Breast epithelium (tissue), 4 donors: ENCODE measurements at regions not wholly inside any gene's neighbourhood (a gene's known extent, or its start where the extent isn't known, plus 50 kb on each side); places are given as distances from the start of the nearest gene placed in this dataset.

Source experiments
- DNase-seq, 2 donors: peaks; one replicate each; pipeline ENCODE4 v3.0.0-alpha.2; 2019; ENCODE audit warnings: low spot score in 2 of 2
- H3K27ac ChIP-seq, 2 donors: fragments of 200-600 bp; sonication (generic) in 1 of 2; one replicate each; pipeline ENCODE4 v1.5.1; 2016 to 2019; ENCODE audit warnings: mild to moderate bottlenecking in 1 of 2
- H3K27me3 ChIP-seq, 2 donors: fragments of 200-600 bp; sonication (generic) in 1 of 2; one replicate each; pipeline versions ENCODE4 v1.5.1 to v1.6.0; 2017 to 2019; ENCODE audit warnings: control low read depth in 1 of 2, mild to moderate bottlenecking in 1 of 2
- H3K36me3 ChIP-seq: fragments of 200-600 bp; one replicate; pipeline ENCODE4 v1.5.1; 2019
- H3K4me1 ChIP-seq, 2 donors: fragments of 200-600 bp; sonication (generic); one replicate each; pipeline ENCODE4 v1.5.1; 2016 to 2019; ENCODE audit warnings: control low read depth in 1 of 2
- H3K4me3 ChIP-seq, 3 donors: fragments of 200-600 bp; sonication (generic); 1 replicate in 2 of 3; 2 replicates in 1 of 3; pipeline ENCODE4 v1.5.1; 2016 to 2019; ENCODE audit warnings: mild to moderate bottlenecking in 3 of 3, moderate library complexity in 2 of 3
- H3K9me3 ChIP-seq, 2 donors: fragments of 200-600 bp; sonication (generic) in 1 of 2; one replicate each; pipeline ENCODE4 v1.5.1; 2016 to 2019; ENCODE audit warnings: control low read depth in 1 of 2
- POLR2A ChIP-seq: fragments of 450-650 bp; IDR thresholded peaks from one replicate; pipeline ENCODE4 v1.6.1; 2016; ENCODE audit warnings: antibody characterized with exemption, mild to moderate bottlenecking, moderate library complexity
- POLR2AphosphoS5 ChIP-seq, 3 donors: sonication (generic); formaldehyde crosslinking; IDR thresholded peaks; one replicate each; pipeline ENCODE4 v1.6.1; 2017; ENCODE audit warnings: antibody characterized with exemption in 3 of 3
- intact Hi-C: fragments of 100-400 bp; cut with DNase I; formaldehyde crosslinking; loops from one replicate; pipeline ENCODE4 v1.15.1; 2023; ENCODE audit warnings: low total_unique reads
- TF ChIP-seq, protein P1 (sequence below), 3 donors: fragments of 450-650 bp; IDR thresholded peaks; one replicate each; pipeline ENCODE4 v1.5.1; 2016 to 2017; ENCODE audit warnings: antibody characterized with exemption in 3 of 3, mild to moderate bottlenecking in 3 of 3, moderate library complexity in 3 of 3

DNA sequence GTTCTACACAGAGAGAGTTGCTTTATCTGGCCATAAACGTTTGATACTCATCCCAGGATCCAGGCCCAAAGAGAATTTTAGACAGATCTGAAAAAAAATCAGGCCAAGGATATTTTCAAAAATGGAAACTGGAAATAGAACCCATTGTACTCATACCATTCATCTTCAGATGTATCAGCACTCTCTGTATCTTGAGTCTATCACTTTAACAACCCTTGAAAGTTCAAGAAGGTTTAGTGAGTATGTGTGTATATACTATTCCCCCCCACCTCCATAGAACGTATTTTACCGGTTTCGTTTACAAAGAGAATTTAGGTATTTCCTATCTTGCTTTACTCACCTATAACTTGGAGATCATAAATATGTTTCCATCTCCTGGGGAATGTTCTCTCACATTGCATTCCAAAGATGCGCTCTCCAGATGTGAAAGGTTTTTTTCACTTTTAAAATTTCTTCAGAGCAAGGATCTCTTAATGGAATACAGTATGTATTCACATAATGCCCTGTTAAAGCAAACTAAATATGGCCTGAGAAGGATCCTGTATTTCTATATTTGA lies 105.5 kb upstream of the TUT7 start:
- no peak for TF ChIP-seq POLR2A
- TF ChIP-seq, protein P1, sequence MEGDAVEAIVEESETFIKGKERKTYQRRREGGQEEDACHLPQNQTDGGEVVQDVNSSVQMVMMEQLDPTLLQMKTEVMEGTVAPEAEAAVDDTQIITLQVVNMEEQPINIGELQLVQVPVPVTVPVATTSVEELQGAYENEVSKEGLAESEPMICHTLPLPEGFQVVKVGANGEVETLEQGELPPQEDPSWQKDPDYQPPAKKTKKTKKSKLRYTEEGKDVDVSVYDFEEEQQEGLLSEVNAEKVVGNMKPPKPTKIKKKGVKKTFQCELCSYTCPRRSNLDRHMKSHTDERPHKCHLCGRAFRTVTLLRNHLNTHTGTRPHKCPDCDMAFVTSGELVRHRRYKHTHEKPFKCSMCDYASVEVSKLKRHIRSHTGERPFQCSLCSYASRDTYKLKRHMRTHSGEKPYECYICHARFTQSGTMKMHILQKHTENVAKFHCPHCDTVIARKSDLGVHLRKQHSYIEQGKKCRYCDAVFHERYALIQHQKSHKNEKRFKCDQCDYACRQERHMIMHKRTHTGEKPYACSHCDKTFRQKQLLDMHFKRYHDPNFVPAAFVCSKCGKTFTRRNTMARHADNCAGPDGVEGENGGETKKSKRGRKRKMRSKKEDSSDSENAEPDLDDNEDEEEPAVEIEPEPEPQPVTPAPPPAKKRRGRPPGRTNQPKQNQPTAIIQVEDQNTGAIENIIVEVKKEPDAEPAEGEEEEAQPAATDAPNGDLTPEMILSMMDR (IDR thresholded peaks at IDR 0.05) = no peak
- TF ChIP-seq POLR2AphosphoS5 (IDR thresholded peaks at IDR 0.05) = no peak

DNA sequence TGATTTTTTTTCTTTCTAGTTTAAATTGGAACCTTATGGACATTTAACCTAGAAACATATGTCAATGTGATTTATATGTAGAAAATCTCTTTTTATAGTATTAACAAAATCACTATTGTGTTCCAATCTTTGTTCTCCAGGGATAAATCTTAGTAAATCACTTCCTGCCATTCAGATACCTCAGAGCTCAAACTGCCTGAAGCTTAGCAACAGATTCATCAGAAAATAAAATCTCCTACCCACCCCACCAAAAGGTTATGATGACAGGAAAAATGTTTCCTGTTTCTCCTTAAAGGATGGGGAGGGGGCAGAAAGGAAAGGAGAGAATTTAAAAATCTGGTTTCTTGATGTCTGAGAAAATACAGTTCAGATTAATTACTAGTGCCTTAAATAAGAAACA lies 105.0 kb upstream of the TUT7 start:
- Histone ChIP-seq H3K27ac (peak overlapping the region; percentile 62 to 69), H3K4me3 (no peak overlapping the region), H3K9me3 (no peaks in the 10 kb centered on the region), H3K36me3 (no peaks in the 10 kb centered on the region), H3K4me1 (no peaks in the 10 kb centered on the region), H3K27me3 (no peaks in the 10 kb centered on the region)
- DNase-seq = no peak
- intact Hi-C loops = no loop called here
- TF ChIP-seq, protein P1 (IDR thresholded peaks at IDR 0.05) = no peak
- TF ChIP-seq POLR2A (no peak), POLR2AphosphoS5 (IDR thresholded peaks at IDR 0.05) (no peak)

More for the DNA sequence above, 105.5 kb upstream of the TUT7 start:
- Histone ChIP-seq H3K36me3 (no peaks in the 10 kb centered on the region), H3K27me3 (no peaks in the 10 kb centered on the region), H3K27ac (peak overlapping the region; percentile 62 to 69), H3K9me3 (no peaks in the 10 kb centered on the region), H3K4me3 (peak overlapping the region in 1 of 3 donors; percentile 44), H3K4me1 (no peaks in the 10 kb centered on the region)
- intact Hi-C loops = no loop called here
- no peak for DNase-seq

DNA sequence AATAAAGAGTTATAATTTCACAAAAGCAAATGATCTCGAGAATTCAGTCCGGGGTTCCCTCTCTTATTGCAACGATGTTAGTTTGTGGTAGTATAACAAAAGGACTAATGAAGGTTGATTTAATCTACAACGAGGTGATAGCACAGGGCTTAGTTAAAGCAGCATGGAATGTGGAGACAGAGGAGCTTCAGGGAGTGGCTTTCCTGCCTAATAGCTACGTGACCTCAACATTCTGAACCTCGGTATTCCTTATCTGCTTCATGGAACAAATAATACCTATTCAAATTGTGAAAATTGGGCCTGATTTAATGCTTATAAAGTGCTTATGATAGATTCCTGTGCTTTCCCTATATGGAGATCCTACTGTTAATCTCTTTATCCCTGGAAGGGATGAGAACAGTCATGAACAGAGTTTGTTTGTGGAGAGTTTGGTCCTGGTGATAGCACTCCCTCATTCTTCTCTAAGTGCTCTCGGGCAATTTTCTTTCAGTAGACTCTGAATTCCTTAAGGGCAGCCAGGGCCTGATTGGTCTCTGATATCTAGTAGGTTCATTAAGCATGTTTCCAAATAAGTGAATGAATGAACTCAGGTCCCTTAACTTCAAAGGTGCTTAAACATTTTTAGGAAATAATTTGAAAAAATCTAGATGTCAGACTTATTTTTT lies 104.1 kb upstream of the TUT7 start:
- Histone ChIP-seq H3K4me3 (no peak overlapping the region), H3K27me3 (no peaks in the 10 kb centered on the region), H3K9me3 (no peaks in the 10 kb centered on the region), H3K4me1 (peaks cover 0 to 6% of the 10 kb centered on the region in 2 donors), H3K27ac (peak overlapping the region; percentile 69 to 81), H3K36me3 (no peaks in the 10 kb centered on the region)
- intact Hi-C loops = no loop called here
- no peak for DNase-seq
- TF ChIP-seq POLR2AphosphoS5 (IDR thresholded peaks at IDR 0.05) (no peak), POLR2A (no peak)
- TF ChIP-seq, protein P1 (IDR thresholded peaks at IDR 0.05) = no peak

DNA sequence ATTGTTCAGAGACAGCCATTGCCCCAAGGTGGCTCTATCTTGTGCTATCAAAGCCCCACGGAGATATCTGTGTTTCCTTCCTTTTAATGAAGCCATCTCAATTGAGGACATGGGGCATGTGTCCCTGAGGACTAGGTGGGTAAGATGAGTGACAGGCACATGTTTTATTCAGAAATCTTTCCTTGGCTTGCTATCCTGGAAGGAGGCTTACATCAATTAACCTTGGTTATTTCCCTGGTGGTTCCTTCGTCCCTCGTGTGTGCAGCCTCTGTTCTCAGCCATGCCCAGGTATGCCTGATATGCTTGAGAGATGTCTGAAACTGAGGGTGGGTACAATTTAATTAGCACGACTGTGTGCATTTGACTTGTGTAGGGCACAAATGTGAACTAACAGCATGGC lies 102.2 kb upstream of the TUT7 start:
- Histone ChIP-seq H3K9me3 (no peaks in the 10 kb centered on the region), H3K27me3 (no peaks in the 10 kb centered on the region), H3K4me3 (peak overlapping the region in 1 of 3 donors; percentile 4), H3K36me3 (no peaks in the 10 kb centered on the region), H3K4me1 (peaks cover 0 to 10% of the 10 kb centered on the region in 2 donors), H3K27ac (peak overlapping the region; percentile 78 to 87)
- no peak for DNase-seq
- intact Hi-C loops = no loop called here
- TF ChIP-seq POLR2AphosphoS5 (IDR thresholded peaks at IDR 0.05) (no peak), POLR2A (no peak)
- TF ChIP-seq, protein P1 (IDR thresholded peaks at IDR 0.05) = no peak
